ENCODE measurements at regions not wholly inside any gene's neighbourhood (a gene's known extent, or its start where the extent isn't known, plus 50 kb on each side); places are given as distances from the start of the nearest gene placed in this dataset.
"Not testable (repeated sequence)": the region's sequence is repeated elsewhere in the genome, so short reads cannot be mapped to it uniquely, and the experiment has no call there.

DNA sequence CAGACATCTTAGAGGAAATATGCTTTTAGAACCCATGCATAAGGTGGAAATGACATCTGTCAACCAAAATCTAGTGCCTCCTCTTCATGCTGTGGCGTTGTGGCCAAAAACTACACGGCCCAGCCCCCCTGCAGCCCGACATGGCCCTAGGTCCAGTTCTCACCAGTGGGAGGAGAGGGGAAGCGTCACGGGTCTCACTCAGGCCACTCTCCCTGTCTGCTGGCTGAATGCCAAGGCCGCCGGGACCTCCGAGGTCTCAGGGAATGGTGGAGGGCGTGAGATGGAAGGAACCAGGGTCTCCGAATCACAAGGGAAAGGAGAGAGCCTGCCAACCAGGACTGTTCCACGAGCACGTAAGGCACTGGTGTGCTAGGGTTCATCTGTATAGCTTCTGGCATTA lies 361.0 kb downstream of the ANAPC1 start:
- TF ChIP-seq PPARA (CRISPR knock-in tag; IDR thresholded peaks at IDR 0.05; ENCODE audit: borderline replicate concordance) (no peak), SNAI2 (CRISPR knock-in tag; IDR thresholded peaks at IDR 0.05) (no peak), ZNF70 (CRISPR knock-in tag; IDR thresholded peaks at IDR 0.05) (no peak), ARNTL (CRISPR knock-in tag; IDR thresholded peaks at IDR 0.05; ENCODE audit: borderline replicate concordance, low read depth) (no peak), TCF4 (CRISPR knock-in tag; IDR thresholded peaks at IDR 0.05; ENCODE audit: borderline replicate concordance) (no peak), ZC3H10 (CRISPR knock-in tag; IDR thresholded peaks at IDR 0.05) (no peak), GLIS3 (CRISPR knock-in tag; IDR thresholded peaks at IDR 0.05) (no peak), POU6F1 (CRISPR knock-in tag; IDR thresholded peaks at IDR 0.05; ENCODE audit: borderline replicate concordance, low read depth) (no peak)
- ATAC-seq = peak; percentile 25; the same call in 1 of the 3 replicates

DNA sequence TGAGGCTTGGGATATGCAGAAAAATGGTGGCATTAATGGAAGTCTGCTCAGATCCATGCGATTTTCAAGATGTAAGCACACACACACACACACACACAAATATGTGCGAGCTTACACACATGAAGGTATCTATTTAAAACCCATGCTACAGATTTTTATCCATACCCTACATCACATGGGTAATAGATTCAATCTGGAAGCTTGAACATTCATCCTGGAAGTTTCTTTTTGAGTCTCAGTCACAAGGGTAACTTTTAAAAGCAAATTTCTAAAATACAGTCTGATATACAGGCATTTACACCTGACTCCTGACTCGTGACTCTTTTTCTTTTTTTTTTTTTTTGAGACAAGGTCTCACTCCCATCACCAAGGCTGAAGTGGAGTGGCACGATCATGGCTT lies 359.0 kb downstream of the ANAPC1 start:
- not testable (repeated sequence) for ATAC-seq

GRCh38 chr2:111526041-111526639 lies 357.9 kb downstream of the ANAPC1 start:
- not testable (repeated sequence) for ATAC-seq

GRCh38 chr2:111527707-111528400 lies 356.1 kb downstream of the ANAPC1 start:
- ATAC-seq = not testable (repeated sequence)

- not testable (repeated sequence) for ATAC-seq
Observed at GRCh38 chr2:111529022-111529421, 355.0 kb downstream of the ANAPC1 start.

DNA sequence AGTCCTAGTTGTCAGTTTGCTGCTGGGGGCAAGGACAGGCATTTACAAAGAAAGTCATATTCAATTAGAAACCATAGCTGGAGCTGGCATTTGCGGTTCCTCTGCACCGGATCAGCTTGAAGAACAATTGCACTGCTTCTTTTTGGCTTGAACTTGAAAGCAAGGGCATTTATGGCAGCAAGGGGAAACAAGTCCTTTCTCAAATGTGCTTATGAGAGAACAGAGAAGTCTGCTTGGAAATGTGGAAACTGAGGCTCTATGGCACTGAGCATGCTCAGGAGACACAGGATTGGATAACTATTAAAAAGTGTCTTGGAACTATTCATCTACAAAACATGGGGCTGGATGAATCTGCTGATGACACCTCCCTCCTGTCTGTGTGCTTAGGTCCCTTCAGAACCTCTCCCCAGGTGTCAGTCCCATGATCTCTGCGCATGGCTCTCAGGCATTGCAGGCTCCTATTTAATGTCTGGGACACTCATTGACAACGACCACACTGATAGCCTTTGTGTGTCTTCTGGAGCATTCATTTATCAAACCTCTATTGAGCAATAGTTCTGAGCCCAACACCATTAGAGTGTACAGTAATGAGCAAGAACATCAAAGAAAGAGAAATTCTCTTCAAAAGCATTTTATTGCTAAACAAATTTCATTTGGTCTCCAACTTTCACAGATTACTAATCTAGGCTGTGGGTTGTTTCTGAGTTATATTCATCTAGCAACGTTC lies 353.6 kb downstream of the ANAPC1 start:
- ATAC-seq = not testable (repeated sequence)

DNA sequence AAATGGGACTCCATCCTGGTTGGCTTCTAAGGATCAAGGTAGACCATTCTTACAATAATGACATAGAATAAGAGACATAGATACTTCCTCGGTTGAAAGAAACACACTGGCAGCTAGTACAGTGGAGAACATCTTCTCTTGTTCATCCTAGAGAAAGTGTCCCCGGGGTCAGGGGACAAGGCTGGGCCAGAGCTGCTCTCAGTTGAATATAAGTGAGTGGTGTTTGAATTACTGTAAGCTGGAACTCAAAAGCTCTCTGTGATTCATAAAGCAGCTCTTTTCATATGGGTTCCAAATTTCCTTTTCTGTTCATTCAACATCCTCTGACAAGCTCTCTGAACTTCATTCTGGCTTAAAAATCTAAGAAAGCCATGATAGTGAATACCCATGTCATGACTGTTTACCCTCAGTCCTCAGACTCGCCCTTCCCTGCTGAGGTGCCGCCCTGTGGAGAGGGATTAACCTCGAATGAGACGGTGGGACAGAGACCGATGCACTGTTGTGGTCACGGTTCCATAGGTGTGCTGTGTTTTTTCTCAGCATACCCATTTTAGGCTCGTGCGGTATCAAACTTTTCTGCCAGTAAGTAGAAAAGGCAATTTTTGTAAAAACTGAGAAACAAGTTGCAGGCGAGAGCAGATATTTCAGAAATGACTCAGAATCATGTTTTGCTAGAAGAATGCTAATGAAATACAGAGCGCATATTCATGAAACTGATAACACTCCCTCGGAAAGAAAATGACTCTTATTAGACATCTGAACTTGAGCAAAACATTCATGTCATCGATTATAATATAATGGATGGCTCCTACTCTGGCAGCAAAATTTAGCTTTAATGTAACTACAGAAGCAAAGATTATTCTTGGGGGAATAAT lies 351.1 kb downstream of the ANAPC1 start:
- ATAC-seq = peak; percentile 81

DNA sequence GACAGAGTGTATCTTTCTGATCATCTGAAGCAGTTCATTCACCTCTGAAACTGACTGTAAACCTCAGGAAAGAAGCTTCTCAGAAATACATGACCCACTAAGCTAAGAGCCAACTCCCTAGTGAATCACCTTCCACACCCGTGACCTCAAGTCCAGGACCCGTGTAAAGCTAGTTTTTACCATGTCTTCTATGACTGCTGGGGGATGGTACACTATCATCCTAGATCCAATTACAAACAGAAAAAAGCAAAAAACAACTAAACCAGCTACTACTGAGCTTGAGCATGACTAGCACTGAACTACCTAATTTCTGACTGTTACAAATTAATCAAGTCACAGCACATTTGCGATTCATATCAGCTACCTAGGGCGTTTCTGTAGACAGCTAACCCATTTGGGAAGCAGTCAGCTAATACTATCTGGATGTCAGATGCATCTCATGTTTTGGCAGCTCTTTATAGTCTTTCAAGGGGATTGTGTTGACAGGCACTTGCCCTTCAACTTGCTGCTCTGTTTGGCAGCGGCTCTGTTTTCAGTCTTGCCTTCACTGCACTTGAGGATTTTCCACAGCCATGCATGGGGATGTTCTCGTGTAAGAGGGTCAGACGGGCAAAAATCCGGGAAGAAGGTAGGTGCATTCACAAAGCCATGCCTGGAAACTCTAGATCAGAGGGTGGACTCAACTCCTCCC lies 350.3 kb downstream of the ANAPC1 start:
- peak; percentile 70 for ATAC-seq

DNA sequence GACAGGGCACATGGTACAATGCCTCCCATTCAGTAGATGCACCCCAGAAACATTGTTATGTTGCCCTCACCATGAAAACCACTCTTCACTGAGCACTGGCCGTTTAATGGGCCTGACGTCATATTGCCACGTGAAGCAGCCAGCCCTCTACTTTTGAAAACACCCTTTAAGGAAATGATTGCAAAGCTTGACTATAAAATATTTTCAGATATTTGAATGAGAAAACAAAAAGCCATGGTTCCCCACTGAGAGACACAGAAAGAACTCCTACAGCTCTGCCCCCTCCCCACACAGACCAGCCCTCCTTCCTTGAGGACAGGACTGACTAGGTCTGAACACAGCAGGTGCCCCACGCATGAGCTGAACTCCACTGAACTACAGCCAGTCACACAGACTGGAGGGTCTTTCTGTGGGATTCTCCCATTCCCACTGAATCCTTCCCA lies 349.1 kb downstream of the ANAPC1 start:
- no peak; the same call in 2 of the 3 replicates for ATAC-seq
- TF ChIP-seq BACH2 (CRISPR knock-in tag; IDR thresholded peaks at IDR 0.05; ENCODE audit: borderline replicate concordance) (no peak), ISL1 (CRISPR knock-in tag; IDR thresholded peaks at IDR 0.05) (no peak), ZFP3 (CRISPR knock-in tag; IDR thresholded peaks at IDR 0.05) (0 out of 2 replicates have a peak, but pooled peaks have one; percentile 27), PATZ1 (CRISPR knock-in tag; IDR thresholded peaks at IDR 0.05; ENCODE audit: borderline replicate concordance) (no peak), RARB (CRISPR knock-in tag; IDR thresholded peaks at IDR 0.05) (no peak)

Data from SK-N-SH treated with all-trans-retinoic acid at 6 μM for 48 hours (cell line).